ENCODE measurements at regions not wholly inside any gene's neighbourhood (a gene's known extent, or its start where the extent isn't known, plus 50 kb on each side); places are given as distances from the start of the nearest gene placed in this dataset.

DNA sequence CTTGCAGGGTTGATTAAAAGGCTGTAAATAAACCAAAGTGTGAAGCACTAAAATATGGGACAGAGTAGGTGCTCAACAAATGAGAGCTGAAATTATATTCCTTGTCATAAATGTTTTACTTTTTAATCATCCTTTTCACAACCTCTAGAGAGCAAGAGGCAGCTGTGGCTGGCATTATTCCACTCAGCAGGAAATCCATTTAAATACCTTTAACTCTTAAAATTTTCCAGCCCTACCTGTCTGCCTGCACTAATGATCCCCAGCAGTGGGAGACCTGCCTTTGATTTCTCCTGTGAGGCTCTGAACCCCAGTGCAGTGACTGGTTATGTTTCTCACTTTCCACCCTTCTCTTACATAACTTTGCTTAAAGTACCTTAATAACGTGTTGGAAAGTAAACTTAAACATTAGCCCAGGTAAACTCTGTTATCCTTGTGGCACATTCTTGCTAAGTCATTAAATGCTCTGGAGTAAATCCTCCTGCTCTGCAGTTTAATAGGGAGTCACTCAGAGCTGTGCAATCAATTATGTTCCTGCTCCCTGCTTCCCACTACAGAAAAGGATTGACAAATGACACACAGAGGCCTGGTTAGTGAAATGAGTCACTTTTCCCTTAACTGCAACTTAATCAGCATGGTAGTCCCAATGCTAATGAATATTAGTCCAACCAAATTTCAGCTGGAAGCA, 755.7 kb upstream of the USP15 start:
- Mint-ChIP-seq H3K4me1 (no peaks in the 10 kb centered on the region), H3K4me3 (no peak overlapping the region), H3K9me3 (no peaks in the 10 kb centered on the region), H3K27ac (no peak overlapping the region), H3K27me3 (ENCODE audit: low read depth) (no peaks in the 10 kb centered on the region), H3K36me3 (no peaks in the 10 kb centered on the region)
- DNase-seq (ENCODE audit: low spot score in 2 of 2, unreplicated experiment in 2 of 2) = no peak
- TF ChIP-seq, protein P1, sequence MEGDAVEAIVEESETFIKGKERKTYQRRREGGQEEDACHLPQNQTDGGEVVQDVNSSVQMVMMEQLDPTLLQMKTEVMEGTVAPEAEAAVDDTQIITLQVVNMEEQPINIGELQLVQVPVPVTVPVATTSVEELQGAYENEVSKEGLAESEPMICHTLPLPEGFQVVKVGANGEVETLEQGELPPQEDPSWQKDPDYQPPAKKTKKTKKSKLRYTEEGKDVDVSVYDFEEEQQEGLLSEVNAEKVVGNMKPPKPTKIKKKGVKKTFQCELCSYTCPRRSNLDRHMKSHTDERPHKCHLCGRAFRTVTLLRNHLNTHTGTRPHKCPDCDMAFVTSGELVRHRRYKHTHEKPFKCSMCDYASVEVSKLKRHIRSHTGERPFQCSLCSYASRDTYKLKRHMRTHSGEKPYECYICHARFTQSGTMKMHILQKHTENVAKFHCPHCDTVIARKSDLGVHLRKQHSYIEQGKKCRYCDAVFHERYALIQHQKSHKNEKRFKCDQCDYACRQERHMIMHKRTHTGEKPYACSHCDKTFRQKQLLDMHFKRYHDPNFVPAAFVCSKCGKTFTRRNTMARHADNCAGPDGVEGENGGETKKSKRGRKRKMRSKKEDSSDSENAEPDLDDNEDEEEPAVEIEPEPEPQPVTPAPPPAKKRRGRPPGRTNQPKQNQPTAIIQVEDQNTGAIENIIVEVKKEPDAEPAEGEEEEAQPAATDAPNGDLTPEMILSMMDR (IDR thresholded peaks at IDR 0.05; ENCODE audit: unreplicated experiment) = no peak

DNA sequence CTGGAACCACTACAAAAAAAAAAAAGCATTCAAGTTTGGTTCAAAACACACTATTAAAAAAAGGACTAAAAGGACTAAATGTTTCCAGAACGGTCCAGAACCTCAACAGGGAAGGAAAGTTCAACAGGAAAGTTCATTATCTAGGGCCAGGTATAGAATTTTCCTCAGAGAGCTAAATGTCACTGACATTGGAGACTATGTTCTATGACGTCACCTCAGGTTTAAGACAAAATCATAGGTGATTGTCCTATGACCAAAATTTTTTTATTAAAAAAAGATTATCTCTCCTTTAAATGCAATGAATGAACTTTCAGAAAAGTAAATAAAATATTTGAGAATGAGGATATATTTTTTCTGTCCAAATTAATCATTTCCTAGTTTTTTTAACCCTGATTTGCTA, 746.7 kb upstream of the USP15 start:
- H3K27ac Mint-ChIP-seq = no peak overlapping the region
- no peaks in the 10 kb centered on the region for H3K36me3 Mint-ChIP-seq
- no peaks in the 10 kb centered on the region for H3K9me3 Mint-ChIP-seq
- peaks cover 25% of the 10 kb centered on the region for H3K27me3 Mint-ChIP-seq (ENCODE audit: low read depth)
- H3K4me1 Mint-ChIP-seq = peaks cover 13% of the 10 kb centered on the region
- no peak for DNase-seq (ENCODE audit: low spot score in 2 of 2, unreplicated experiment in 2 of 2)
- no peak overlapping the region for H3K4me3 Mint-ChIP-seq
- TF ChIP-seq, protein P1 (IDR thresholded peaks at IDR 0.05; ENCODE audit: unreplicated experiment) = no peak

DNA sequence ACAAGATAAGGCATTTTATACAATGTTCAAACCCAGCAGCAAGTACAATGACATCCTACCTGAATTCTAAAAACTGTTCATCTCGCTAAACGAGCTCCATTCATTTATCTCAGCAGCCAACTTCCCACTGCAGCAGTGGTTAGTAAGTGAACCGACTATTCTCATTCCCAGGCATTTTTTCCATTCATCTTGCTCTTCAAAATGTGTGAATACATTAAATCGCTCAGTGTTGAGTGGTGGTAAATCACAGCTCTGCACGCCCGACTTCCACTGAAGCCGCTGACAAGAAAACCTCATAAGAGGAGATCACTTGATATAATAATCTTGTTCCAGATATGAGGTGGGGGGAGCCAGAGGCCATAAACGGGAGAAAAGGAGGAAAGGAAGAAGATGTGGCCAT, 746.2 kb upstream of the USP15 start:
- TF ChIP-seq, protein P1 (IDR thresholded peaks at IDR 0.05; ENCODE audit: unreplicated experiment) = no peak
- Mint-ChIP-seq H3K9me3 (no peaks in the 10 kb centered on the region), H3K4me1 (peaks cover 13% of the 10 kb centered on the region), H3K4me3 (no peak overlapping the region), H3K27ac (no peak overlapping the region), H3K36me3 (no peaks in the 10 kb centered on the region), H3K27me3 (ENCODE audit: low read depth) (peaks cover 25% of the 10 kb centered on the region)
- no peak for DNase-seq (ENCODE audit: low spot score in 2 of 2, unreplicated experiment in 2 of 2)

DNA sequence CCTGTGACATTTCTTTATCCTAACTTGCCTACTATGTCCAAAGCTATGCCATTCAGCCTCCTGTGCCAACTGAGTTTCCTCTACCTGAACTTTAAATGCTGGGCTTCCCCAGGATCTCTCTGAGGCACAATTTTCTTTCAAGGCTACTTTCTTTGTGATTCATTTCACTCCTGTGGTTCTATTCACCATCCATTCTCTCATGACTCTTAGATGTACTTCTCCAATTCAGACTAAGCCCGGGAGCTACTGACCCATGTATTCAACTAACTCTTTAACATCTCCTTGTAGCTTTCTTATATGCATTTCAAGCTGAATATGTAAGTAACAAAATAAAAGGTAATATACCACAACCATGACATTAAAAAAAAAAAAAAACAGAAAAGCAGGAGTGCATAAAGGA, 738.9 kb upstream of the USP15 start:
- Mint-ChIP-seq H3K4me1 (peaks cover 29% of the 10 kb centered on the region), H3K9me3 (no peaks in the 10 kb centered on the region), H3K4me3 (no peak overlapping the region), H3K27me3 (ENCODE audit: low read depth) (peaks cover 19% of the 10 kb centered on the region), H3K27ac (no peak overlapping the region), H3K36me3 (no peaks in the 10 kb centered on the region)
- DNase-seq (ENCODE audit: low spot score in 2 of 2, unreplicated experiment in 2 of 2) = no peak
- TF ChIP-seq, protein P1 (IDR thresholded peaks at IDR 0.05; ENCODE audit: unreplicated experiment) = no peak

DNA sequence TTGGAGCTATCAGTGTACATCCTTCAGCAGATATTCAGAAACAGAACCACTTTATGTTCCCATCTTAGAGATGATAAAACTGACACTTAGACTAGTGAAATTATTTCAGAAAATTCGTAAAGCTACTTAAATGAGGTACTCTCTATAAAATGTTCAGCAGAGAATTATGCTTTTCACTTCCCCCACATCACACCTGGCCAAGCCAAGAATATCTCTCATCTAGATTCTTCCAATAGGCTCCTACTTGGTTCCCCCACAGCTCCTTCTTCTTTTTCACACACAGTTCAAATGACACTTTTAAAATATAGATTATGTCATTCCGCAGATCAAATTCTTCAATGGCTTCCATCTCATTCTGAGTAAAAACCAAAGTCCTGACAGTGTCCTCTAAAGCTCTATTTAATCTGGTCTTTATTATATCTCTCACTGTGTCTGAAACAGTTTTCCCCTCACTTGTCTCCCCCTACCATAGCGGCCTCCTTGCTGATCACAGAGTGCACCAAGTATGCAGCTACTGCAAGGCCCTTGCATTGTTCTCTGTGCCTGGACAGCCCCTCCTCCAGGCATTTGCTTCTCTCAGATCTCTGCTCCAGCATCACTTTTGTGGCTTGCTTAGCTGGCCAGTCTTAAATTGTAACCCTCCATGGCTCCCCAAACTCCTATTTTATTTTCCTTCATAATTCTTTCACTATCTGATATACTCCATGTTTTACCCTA, 736.8 kb upstream of the USP15 start:
- H3K4me1 Mint-ChIP-seq = peaks cover 22% of the 10 kb centered on the region
- H3K36me3 Mint-ChIP-seq = no peaks in the 10 kb centered on the region
- H3K4me3 Mint-ChIP-seq = no peak overlapping the region
- DNase-seq (ENCODE audit: low spot score in 2 of 2, unreplicated experiment in 2 of 2) = no peak
- peaks cover 29% of the 10 kb centered on the region for H3K27me3 Mint-ChIP-seq (ENCODE audit: low read depth)
- H3K9me3 Mint-ChIP-seq = peaks cover 5% of the 10 kb centered on the region
- TF ChIP-seq, protein P1 (IDR thresholded peaks at IDR 0.05; ENCODE audit: unreplicated experiment) = no peak
- H3K27ac Mint-ChIP-seq = no peak overlapping the region
